HUDEP-2 (cell line): ENCODE measurements at regions not wholly inside any gene's neighbourhood (a gene's known extent, or its start where the extent isn't known, plus 50 kb on each side); places are given as distances from the start of the nearest gene placed in this dataset.

Experiments
- DNase-seq, 76 experiments: peaks; one replicate each; lab custom pipeline; 2025; ENCODE audit not compliant: unreplicated experiment in 76 of 76; lab: John Stamatoyannopoulos, UW

DNA sequence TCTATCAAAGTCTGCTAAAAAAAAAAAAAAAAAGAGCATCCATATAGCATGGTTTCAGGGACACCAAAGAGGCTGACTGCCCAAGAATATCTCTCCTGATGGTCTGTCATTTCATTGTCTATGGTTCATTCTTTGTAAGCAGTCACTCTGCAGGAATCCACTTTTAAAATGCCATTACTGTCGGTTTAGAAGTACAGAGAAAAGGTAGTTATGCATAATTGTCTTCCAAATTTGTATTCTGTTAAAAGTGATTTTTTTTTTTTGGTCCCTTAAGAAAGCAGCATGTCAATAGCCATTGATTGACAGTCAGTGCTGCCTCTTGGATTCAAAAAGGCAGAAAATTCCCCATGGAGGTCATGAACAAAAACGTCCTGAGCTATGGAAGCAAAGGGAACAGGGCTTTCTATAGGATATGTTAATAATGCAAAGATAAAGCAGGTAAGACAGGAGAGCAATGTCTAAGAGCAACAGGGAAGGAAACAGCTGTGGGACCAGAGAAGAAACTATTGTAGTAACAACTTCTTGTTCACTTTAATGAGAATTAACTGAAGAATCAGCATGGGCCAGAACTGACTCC lies 245.8 kb downstream of the TMX3 start:
- no peak for DNase-seq

DNA sequence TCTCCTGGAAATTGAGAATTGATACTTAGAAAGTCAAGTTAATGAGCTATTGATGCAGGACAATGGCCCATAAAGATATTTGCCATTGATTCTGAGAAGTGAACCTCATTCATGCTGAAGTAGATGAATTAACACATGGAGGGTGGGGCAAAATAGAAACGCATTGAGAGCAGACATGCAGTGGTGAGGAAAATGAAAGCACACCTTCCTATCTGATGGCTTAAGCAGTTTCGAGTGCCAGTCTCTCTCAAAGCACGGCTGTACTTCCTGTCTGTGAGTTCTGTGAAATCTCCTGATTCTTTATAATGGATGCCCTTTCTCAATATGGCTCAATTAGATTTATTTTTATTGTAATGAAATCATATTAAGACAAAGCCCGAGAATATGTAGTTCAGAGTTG lies 247.0 kb downstream of the TMX3 start:
- DNase-seq, result no peak

DNA sequence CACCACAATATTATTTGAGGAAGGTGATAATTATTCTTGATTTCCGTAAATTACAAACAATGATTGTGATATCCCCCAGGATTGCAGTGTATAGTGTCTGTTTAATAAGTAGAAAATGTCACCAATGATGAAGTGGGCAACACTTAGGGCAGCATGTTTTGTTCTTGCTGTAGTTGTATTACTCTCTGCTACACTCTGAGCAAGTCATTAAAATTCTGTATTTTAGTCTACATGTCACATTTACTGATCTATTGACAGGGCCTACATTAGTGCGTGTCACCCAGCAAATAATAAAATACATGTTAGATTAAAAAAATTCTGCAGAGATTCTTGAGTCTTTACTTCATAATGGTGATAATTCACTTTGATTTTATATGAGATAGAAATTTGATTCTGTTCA lies 247.6 kb downstream of the TMX3 start:
- no peak for DNase-seq

DNA sequence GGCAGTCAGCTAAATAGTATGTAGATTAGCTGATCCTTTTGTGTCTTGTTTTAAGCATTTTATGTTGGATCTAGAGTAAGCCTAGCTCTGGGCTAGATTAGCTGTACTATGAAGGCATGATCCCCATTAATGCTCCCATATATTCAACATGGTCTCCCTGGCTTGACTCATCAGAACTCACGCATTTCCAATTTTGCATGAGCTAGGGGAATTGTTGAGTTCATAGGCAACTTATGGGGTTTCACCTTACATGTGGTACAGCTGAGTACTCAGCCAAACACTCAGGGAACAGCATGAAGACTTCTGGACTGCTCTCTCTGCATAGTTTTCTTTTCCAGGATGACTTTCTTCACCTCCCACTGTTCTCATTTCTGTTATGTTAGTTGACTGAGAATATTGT lies 248.2 kb downstream of the TMX3 start:
- no peak for DNase-seq

DNA sequence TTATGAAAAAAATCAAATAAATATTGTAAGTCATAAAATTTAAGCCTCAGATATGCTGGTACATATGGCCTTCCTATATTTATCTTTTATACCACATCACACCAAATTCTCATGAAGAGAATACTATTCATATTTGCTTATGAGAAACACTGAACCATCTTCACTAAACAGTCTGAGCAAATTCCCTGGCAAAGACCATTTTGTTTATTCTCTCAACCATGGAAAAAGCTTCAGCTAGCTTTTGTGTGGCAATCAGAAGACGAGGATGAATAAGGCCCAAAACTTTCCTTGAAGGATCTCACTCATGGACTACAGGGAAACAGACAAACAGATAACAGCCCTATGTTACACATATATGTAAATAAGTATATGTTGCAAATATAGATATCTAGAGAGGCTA lies 252.1 kb downstream of the TMX3 start:
- DNase-seq, result no peak

DNA sequence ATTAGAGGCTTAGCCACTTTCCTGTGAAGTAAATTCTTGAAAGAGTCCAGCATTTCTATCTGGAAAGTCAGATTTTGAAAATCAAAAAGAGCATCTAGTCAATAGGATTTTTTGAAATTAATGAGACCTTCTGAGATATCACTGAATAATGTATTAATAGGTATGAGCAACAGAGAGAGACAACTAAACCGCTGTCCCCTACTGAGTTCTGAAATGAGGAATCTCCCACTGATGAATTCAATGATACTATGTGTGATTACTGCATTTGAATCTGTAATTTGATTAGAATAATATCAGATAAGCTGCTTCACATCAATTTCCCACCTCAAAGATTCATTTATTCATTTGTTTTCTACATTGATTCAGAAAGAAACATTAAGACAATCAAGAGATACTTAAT lies 252.8 kb downstream of the TMX3 start:
- no peak for DNase-seq

DNA sequence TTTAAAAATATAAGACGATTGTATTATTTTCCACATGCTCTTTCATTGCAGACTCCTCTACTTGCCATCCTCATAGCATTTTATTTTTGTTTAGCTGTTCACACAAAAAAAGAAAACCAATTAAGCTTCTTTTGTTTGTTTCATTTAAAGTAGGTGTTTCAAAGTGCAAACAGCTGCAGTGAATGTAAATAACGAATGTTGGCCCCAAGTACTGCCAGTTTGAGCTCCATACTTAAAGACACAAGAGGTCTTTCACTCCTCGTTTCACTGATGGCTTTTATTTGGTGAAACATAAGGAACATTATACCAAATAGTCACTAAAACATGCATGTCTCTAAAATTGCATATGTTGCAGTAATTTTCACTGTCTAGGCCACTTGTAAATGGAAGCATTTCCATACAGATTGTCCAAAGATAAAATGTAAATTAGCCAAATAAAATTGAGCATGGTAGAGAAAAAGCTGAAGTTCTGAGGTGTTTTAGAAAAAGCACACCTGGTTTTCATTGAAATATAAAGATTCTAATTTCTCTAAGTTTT lies 253.4 kb downstream of the TMX3 start:
- DNase-seq, result no peak

DNA sequence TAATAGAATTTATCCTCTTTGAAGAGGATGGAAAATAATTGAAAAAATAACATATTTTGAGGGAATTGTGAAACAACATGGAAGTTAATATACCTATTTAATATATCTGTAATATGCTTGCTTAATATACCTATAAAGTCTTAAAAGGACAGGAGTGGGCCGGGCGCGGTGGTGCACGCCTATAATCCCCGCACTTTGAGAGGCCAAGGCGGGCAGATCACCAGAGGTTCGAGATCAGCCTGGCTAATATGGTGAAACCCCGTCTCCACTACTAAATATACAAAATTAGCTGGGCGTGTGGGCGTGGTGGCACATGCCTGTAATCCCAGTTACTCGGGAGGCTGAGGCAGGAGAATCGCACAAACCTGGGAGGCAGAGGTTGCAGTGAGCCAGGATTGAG lies 254.9 kb downstream of the TMX3 start:
- no peak for DNase-seq

DNA sequence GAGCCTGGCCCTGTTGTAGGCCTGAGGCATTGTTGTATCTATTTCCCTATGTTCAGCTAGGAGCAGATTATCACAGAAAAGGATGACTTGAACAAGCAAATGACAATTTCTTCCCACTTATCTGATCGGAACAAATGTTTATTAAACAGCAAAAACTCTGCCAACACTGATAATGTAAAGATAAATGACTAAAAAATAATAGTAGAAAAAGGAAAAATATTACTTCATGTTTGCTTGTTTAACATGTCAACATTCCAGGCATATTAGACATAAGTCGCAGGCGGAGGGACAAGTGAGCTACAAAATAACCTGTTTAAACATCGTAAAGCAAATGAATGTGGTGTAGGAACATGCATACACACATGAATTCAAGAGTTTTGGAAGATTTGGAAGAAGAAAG lies 257.9 kb downstream of the TMX3 start:
- DNase-seq, result no peak

DNA sequence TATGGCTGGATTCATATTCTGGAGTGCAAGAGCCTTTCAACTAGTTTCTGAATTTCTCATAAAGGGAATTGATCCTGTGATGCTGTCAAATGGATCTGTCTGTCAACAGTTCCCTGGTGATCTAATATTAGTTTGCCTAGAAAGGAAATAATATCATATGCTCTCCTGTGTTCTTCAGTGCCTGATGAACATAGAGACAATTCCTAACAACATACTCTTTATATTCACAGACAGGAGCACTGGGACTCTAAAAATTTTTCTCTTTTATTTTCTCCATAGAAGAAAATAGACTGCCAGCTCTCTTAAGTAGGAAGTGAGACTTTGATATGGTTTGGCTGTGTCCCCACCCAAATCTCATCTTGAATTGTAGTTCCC lies 259.7 kb downstream of the TMX3 start:
- DNase-seq, result no peak

DNA sequence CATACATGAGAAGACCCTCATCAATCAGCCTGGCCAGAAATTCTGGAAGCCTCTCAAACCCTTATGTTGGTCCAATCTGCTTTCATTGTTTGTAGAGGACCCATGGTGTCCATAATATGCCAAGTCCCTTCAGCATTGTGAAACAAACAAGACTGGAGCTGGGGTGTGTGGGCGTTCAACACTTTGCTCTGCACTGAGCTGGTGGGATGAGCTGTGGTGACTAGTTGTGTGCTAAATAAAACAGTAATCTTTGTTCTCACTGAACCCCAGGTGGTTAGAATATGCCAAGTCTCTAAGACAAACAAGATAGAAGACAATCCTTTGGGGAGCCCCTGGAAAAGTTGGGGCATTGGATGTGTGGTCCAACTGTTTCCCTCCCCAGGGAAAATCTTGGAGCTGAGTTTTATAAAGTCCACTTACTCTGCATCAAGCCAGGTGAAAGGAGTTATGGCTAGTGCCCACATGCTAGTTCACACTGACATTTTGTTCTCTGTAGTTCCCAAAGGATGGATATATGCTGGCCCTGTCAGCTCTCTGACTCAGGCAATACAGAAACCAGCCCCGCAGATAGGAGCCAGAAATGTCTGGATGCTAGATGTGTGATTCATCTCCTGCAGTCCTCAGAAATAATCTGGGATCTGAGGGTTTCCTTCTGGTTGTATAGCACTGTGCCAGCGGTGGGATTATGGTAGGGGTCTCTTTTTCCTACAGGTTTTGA lies 260.2 kb downstream of the TMX3 start:
- no peak for DNase-seq

DNA sequence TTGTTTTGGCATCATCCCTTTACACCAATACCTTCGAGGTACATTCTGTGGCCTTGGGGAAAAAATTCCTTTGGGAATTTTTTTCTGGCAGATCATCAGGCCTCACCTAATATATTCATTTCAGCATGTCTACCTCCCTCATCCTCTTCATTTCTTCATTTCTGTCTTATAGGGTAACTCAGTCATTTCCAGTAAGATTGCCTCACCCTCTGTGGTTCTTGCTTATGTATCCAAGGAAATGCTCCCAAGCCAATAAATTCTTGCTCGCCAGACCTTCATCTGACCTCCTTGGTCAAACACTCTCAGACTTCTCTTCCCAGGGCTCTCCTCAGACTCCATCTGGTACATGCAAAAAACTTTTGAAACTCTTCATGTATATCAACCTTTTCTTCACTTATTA lies 265.6 kb downstream of the TMX3 start:
- DNase-seq, result no peak

DNA sequence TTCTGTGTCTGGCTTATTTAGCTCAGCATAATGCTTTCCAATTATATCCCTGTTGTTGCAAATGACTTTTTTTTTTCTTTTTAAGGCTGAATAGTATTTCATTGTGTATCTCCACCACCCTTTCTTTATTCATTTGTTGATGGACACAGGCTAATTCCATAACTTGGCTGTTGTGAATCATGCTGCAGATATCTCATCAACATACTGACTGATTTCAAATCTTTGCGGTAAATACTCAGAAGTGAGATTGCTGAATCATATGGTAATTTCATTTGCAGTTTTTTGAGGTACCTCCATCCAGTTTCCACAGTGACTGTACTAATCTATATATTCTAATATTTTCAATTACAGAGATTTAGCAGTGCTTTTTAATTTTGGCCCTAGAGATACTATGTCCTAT lies 266.2 kb downstream of the TMX3 start:
- no peak for DNase-seq

DNA sequence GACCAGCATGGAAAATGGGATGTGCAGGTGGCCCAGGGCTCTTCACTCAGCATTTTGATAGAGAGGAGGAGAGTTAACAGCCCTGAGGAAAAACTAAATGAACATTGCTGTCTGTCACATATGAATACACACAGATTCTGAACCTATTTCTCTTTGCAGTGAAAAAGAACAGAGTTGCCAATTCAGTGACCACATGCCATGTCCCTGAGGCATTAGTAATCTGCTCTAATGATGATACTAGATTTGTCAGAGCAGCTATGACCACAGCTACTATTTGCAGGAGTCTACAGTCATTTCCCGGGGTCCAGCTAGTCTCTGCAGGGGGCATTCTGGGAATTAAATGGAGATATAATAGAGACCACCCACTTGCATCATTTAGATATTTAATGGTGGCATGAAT lies 267.6 kb downstream of the TMX3 start:
- no peak for DNase-seq

DNA sequence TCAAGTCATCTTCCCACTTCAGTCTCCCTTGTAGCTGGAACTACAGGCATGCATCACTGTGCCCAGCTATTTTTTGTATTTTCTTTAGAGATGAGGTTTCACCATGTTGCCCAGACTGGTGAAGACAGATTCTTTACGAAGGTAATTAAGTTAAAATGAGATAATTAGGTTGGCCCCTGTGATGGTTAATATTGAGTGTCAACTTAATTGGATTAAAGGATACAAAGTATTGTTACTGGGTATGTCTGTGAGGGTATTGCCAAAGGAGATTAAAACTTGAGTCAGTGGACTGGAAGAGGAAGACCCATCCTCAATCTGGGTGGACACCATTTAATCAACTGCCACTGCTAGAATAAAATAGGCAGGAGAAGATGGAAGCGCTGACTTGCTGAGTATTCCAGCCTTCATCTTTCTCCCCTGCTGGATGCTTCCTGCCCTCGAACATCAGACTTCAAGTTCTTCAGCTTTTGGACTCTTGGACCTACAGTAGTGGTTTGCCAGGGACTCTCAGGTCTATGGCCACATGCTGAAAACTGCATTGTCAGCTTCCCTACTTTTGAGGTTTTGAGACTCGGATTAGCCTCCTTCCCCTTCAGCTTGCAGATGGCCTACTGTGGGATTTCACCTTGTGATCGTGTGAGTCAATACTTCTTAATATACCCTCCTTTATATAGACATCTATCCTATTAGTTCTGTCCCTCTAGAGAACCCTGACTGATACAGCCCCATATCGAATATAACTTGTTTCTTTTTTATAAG lies 269.1 kb downstream of the TMX3 start:
- DNase-seq, result no peak

DNA sequence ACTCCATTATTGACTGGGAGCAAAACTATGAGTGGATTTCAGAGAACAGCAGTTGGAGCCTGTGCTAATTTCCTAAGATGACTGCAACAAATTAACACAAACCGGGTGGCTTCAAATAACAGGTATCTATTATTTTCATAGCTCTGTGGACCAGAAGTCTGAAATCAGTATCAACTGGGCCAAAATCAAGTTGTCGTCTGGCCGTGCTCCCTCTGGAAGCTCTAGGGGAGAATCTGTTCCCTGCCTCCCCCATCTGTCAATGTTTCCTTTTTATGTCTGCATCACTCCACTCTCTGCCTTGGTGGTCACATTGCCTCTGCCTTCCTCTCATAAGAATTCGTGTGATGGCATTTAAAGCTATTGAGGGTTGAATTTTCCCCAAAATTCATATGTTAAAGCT lies 269.8 kb downstream of the TMX3 start:
- DNase-seq, result no peak

DNA sequence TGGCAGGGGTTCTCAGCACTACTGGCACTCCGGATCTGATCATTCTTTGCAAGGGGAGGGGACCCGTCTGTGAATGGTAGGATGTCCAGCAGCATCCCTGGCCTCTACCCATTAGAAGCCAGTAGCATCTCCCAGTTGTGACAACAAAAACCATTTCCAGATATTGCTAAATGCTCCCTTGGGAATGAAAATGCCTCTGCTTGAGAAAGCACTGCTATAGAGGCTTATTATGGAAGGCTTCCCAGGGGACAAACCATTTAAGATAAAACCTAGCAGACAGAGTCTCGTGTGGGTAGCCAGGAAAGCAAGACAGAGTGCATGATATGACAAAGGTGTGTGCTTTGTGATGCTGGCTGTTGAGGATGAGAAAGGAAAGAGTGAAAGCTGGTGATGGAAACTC lies 273.7 kb downstream of the TMX3 start:
- no peak for DNase-seq

DNA sequence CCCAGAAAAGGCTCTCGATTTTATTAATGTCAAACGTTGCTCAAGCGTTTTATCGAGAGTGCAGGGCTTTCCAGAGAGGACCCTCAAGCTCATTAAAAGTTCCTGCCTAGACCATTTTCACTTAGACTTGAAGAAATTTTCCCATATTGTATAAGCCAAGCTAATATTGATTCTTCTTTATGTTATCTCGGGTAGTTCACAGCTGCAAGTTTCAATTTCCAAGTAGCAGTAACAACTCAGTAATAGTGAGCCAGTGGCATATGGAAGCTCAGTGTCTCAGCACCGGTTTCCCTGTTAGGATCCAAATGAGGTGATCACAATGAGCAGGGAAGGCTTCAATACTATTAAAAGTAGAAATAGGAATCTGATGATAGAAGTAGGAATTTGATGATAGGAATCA lies 274.5 kb downstream of the TMX3 start:
- DNase-seq, result no peak

DNA sequence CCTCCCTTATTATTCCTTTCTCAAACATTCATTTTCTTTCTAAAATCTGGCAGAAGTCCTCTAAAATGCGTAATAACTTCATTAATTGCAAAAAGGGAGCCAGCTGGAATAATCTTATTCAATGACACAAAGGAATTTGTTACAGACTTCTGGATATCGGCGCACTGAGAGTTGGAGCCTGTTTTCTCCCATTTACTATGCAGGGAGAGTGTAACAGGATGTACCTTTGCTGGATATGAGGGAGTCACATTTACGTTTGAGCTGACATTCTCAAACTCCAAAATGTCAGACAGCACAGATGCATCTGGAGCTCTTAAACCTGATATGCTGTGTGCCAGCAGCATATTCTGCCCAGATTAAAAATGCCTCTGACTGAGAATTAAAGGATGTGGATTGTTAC lies 275.3 kb downstream of the TMX3 start:
- no peak for DNase-seq

DNA sequence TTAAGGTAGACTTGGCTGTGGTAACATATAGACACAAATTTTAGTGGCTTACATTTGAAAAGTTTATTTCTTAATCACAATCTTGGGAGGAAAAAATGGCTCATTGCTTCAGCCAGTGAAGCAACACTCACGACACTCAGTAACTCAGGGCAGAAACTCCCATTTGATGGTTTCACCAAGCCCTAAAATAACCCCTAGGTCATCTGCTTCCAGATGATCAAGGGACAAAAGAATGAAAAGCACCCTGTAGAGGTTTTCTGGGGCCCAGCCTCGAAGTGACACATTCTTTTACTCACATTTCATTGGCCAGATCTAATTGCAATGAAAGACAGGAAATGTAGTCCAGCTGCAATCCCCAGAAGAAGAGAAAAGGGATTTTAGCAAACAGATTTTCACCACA lies 275.9 kb downstream of the TMX3 start:
- DNase-seq, result no peak

DNA sequence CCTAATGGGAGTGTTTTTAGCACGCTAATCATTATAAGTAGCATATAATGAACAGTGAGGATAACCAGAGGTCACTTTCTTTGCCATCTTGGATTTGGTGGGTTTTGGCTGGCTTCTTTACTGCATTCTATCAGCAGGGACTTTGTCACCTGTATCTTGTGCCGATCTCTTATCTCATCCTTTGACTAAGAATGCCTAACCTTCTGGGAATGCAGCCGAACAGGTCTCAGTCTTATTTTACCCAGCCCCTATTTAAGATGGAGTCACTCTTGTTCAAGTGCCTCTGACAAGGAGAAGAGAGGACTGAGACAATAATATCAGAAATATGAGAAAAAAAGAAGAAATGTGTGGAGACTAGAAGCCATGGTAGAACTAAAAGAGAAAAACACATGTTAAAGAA lies 276.4 kb downstream of the TMX3 start:
- DNase-seq, result no peak

DNA sequence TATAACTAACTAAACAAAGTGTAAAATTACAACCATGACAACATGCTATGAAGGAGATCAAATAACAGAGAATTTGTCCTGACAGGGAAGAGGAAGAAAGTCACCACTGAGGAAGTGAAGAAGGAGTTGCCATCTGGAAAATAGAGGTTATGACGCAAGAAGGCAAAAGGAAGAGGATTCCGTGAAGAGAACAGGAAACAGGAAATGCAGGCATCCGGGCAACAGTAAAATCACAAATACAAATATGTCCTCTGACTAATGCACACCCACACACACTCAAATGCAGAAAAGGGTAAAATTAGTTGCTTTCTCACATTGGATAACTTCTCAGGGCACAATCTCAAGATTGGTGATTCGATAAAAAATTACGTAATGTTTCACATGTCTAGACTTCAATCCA lies 278.4 kb downstream of the TMX3 start:
- no peak for DNase-seq
